Caki2 (cell line): ENCODE measurements at regions not wholly inside any gene's neighbourhood (a gene's known extent, or its start where the extent isn't known, plus 50 kb on each side); places are given as distances from the start of the nearest gene placed in this dataset.
"Not testable (repeated sequence)": the region's sequence is repeated elsewhere in the genome, so short reads cannot be mapped to it uniquely, and the experiment has no call there.

ENCODE experiments used
- DNase-seq: peaks from one replicate; pipeline ENCODE4 v3.0.0-alpha.2; 2015; ENCODE audit warnings: low read depth
- in situ Hi-C: cut with HindIII; loops from 2 replicates; pipeline ENCODE4 v1.10.0; 2016; ENCODE audit warnings: low sequenced_read_pairs, low pct_unique_long_range_greater_than_20kb, mixed read lengths

- no peak for DNase-seq
These were observed 658.9 kb upstream of the FSHR start for GRCh38 chr2:49813208-49813607.

GRCh38 chr2:49812730-49813129 lies 658.4 kb upstream of the FSHR start:
- in situ Hi-C loops: no loop called here
- no peak for DNase-seq

More at GRCh38 chr2:49813208-49813607, 658.9 kb upstream of the FSHR start:
- in situ Hi-C loops: no loop called here

GRCh38 chr2:49811502-49811901 lies 657.2 kb upstream of the FSHR start:
- in situ Hi-C loops: no loop called here
- no peak for DNase-seq

DNA sequence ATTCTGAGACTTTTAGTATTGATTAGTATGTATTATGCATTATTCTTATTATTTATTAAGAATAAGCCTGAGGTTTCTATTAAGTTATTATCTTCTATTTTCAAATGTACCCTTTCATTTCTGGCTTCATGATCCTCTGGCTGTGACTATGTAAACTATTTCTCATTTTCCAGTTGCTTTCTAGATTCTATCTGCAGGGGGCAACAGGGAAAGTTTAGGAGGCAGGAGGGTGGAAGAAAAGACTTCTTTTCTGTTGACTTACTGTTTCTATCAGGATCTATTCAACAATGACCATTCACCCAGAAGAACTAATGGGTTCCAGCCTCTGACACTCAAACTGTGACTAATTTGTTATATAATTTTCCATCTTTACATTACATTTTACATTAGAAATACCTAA lies 653.4 kb upstream of the FSHR start:
- in situ Hi-C loops: no loop called here
- no peak for DNase-seq

DNA sequence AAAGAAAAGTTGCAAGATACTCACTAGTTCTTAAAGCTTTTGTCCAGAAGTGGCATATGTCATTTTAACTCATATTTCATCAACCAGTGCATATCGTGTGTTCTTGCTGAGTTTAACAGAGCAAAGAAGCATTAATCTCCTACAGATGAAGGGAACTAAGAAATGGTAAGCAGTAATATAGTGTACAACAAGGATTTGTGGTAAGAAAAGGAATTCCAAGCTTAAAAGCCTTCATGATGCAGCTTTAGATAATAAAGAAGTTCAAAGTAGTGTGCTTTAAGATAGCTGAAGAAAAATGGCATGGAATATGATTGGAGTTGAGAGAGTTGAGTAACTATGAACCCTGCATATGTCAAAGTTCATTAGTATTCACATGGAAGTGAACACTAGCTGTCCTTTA lies 649.8 kb upstream of the FSHR start:
- in situ Hi-C loops: no loop called here
- no peak for DNase-seq

GRCh38 chr2:49801898-49802450 lies 647.7 kb upstream of the FSHR start:
- no peak for DNase-seq
- in situ Hi-C loops: no loop called here

- in situ Hi-C loops: no loop called here
- DNase-seq: no peak
These were observed 644.3 kb upstream of the FSHR start for GRCh38 chr2:49798570-49798969.

DNA sequence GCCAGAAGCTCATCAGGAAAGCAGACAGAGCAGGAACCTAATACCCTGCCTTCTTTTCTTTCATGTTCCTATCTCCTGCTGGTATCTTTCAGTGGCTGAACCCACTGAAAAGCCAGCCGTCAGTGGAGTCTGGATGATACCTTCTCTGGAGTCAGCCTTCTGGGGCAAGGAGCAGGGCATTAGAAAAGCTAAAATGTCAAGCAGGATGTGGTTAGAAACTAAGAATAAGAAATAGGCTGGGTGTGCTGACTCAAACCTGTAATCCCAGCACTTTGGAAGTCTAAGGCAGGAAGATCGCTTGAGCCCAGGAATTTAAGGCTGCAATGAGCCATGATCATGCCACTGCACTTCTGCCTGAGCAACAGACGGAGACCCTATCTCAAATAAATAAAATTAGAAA lies 642.0 kb upstream of the FSHR start:
- no peak for DNase-seq
- in situ Hi-C loops: no loop called here

- in situ Hi-C loops: no loop called here
- no peak for DNase-seq
These were observed 640.1 kb upstream of the FSHR start for GRCh38 chr2:49794396-49794795.

DNA sequence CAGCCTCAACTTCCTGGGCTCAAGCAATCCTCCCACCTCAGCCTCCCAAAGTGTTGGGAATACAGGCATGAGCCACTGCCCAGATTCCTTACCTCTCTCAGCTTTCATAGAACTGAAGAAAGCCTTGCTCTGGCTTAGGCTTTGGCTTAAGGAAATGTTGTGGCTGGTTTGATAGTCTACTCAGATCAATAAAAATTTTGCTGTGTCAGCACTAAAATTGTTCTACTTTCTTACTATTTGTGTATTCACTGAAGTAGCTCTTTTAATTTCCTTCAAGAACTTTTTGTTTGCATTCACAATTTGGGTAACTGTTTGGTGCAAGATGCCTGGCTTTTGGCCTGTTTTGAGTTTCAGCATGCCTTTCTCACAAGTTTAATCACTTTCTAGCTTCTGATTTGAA lies 634.0 kb upstream of the FSHR start:
- in situ Hi-C loops: no loop called here
- DNase-seq: no peak

- in situ Hi-C loops: no loop called here
- no peak for DNase-seq
These were observed 626.6 kb upstream of the FSHR start for GRCh38 chr2:49780949-49781348.

DNA sequence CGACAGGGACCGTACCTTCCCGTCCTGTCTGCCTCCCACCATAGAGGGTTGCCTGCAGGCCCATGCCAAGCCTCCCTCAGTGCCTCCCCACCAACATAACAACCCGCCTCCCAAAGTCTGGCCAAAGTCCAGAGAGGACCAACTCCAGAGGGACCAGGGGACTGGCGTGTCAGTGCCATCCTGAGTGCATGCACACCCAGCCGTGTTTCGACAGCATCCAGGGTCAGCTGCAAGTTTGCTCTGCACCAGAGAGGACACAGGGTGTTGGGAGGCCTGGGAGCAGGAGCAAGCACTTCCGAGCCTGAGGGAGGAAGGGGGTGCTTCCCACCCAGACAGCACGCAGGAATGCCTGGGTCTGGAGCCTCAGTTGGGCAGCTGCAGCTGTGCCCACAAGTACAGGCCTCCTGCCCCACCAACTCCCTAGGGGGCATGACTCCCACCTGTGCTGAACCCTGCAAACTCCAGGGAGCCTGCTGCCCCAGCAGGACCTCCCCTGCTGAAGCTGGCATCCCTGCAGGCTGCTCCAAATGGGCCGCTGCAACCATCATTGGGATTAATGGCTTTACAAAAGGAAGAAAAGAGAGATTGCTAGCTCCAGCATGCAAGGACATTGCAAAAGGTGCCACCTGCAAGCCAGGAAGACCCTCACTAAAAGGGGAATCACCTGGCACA lies 618.1 kb upstream of the FSHR start:
- in situ Hi-C loops: no loop called here
- DNase-seq: no peak

- peak; percentile 29 for DNase-seq
These were observed 616.6 kb upstream of the FSHR start for GRCh38 chr2:49770919-49771318.

DNA sequence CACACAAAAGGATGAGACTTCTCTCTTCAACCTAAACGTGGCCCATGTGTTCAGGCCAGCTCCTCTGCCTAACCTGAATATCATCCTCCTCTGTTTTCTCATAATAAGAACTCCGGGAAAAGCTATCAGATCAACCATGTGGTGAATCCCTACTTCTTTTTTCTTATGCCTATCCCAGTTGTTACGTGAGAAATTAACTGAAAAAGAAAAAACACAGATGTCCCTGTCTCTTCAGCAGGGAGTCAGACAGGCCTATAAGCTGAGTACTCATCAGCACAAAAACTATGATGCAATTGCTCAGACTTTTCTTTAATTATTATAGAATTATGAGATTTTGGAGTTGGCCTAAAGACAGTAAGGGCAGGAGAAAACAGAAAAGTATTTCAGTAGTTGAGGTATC lies 613.0 kb upstream of the FSHR start:
- DNase-seq: no peak
- in situ Hi-C loops: no loop called here

More at GRCh38 chr2:49770919-49771318, 616.6 kb upstream of the FSHR start:
- in situ Hi-C loops: no loop called here

DNA sequence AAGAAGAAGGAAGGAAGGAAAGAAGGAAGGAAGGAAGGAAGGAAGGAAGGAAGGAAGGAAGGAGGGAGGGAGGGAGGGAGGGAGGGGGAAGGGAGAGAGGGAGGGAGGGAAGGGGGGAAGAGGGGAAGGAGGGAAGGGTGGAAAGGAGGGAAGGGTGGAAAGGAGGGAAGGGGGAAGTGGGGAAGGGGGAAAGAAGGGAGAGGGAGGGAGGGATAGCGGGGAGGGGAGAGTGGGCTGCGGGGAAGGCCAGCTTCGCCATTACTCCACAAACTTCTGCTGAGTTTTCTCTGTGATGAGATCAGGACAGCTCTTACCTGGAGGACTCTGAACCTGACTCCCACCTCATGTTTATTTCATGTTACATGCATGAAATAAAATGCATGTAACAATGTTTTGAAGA lies 601.5 kb upstream of the FSHR start:
- in situ Hi-C loops: no loop called here
- no peak for DNase-seq

DNA sequence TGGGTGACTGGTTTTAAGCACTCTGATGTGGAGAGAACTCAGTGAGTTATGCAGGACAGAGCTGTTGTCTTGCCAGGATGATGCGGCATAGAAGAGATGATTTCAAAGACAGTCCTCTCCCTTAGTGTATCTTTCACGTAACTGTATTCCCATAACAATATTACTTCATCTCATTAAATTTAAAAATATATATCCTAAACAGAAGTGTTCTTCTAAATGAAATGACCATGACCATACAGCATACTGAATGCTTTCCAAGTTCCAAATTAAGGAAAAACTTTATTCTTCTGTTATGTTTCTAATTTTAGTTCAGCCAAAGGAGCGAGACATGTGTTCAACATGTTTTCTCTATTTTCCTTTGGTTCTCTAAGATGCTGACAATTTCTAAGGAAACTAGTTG lies 600.1 kb upstream of the FSHR start:
- no peak for DNase-seq
- in situ Hi-C loops: no loop called here

DNA sequence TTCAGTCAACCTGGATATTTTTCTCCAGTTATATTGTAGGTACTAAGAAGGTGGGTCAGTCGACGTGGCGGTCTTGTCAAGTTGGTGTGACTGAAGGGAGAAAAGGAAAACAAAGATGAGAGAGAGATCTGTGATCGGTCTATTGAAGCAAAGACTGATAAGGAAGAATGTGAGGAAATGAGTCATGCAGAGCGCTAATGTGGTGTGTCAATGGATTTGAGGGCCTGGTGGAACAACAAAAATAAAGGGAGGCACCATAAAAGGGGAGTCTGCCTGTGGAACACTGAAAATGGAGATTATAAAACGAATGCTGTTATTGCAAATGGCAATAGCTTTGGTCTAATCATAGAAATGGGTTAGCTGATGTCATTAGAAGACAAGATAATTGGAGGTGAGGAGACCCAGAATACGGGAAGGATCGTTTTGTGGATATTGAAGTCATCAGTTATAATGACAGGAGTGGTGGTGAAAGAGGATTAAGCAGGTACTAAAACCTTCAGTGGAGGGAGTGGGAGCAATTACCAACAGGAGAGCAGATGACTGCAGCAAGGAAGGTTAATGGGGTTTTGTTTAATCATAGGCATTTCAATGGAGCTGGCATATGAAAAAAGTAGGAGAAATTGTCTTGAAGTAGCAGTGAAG lies 599.1 kb upstream of the FSHR start:
- peak; percentile 70 for DNase-seq

GRCh38 chr2:49737606-49738005 lies 583.3 kb upstream of the FSHR start:
- in situ Hi-C loops: no loop called here
- DNase-seq: no peak

More for the DNA sequence above, 599.1 kb upstream of the FSHR start:
- in situ Hi-C loops: no loop called here

GRCh38 chr2:49732924-49733323 lies 578.6 kb upstream of the FSHR start:
- DNase-seq, in situ Hi-C loops: not testable (repeated sequence)

- in situ Hi-C loops: no loop called here
- no peak for DNase-seq
These were observed 564.9 kb upstream of the FSHR start for GRCh38 chr2:49719241-49719640.
